ENCODE measurements at regions not wholly inside any gene's neighbourhood (a gene's known extent, or its start where the extent isn't known, plus 50 kb on each side); places are given as distances from the start of the nearest gene placed in this dataset.
A peak's percentile ranks its signal among the peaks of the same experiment; 100 is the strongest.

DNA sequence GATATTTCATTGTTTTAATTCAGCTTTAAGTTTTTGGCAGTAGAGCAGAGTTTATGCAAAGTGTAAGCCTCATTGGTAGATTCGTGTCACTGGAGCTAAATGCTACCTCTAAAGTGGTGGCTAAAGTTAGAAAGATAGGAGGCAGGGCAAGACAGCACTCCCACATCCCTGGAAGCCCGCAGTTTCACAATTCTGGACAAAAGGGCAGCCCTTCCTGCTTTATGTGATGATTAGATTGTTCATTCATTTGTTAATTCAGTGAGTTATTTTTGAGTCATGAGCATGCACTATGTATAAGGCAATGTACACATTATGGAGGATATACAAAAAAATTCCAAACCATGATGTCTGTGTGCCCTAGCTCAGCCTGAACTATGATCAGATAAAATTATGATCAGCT is 52.1 kb upstream of the EIF3M start:
- DNase-seq (ENCODE audit: extremely low spot score), result no peak
- ChIA-PET CTCF (interaction anchor here (1.1 to 2.5 kb wide), 2 partner anchors 15 to 36 kb away, joined by 3 to 5 read pairs; no protein-coding TSS in a partner anchor), POLR2A (no interaction called here)
- TF ChIP-seq, protein P1, sequence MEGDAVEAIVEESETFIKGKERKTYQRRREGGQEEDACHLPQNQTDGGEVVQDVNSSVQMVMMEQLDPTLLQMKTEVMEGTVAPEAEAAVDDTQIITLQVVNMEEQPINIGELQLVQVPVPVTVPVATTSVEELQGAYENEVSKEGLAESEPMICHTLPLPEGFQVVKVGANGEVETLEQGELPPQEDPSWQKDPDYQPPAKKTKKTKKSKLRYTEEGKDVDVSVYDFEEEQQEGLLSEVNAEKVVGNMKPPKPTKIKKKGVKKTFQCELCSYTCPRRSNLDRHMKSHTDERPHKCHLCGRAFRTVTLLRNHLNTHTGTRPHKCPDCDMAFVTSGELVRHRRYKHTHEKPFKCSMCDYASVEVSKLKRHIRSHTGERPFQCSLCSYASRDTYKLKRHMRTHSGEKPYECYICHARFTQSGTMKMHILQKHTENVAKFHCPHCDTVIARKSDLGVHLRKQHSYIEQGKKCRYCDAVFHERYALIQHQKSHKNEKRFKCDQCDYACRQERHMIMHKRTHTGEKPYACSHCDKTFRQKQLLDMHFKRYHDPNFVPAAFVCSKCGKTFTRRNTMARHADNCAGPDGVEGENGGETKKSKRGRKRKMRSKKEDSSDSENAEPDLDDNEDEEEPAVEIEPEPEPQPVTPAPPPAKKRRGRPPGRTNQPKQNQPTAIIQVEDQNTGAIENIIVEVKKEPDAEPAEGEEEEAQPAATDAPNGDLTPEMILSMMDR (IDR thresholded peaks at IDR 0.05; ENCODE audit: control extremely low read depth, extremely low read depth, low read depth, missing control alignments), result no peak

DNA sequence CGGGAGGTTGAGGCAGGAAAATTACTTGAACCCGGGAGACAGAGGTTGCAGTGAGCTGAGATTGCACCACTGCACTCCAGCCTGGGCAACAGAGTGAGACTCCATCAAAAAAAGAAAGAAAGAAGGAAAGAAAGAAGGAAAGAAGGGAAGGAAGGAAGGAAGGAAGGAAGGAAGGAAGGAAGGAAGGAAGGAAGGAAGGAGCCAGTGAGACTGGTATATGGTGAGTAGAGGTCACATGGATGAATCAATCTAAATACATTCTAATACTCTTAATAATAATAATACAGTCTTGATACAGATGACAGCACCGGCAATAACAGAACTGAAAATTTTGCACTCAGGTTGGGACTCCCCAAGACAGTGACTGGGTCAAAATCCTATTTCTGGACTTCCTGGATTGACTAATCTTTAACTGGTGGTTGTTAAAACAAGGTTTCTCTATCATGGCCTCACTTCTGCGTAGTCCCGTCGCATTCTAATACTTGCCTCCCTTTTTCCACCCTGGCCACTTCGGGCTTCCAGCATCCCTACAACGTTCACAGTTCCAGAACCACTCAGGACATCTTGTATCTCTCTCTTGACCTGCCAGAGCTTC is 53.5 kb upstream of the EIF3M start:
- POLR2A ChIA-PET, result interaction anchor here (0.7 kb wide), 1 partner anchor 1175 kb away, joined by 3 read pairs; no protein-coding TSS in a partner anchor
- CTCF ChIA-PET, result interaction anchor here (1.5 to 2.5 kb wide), 2 partner anchors 14 to 23 kb away, joined by 3 to 5 read pairs; no protein-coding TSS in a partner anchor
- peak; percentile 71 for DNase-seq (ENCODE audit: extremely low spot score)
- TF ChIP-seq, protein P1 (IDR thresholded peaks at IDR 0.05; ENCODE audit: control extremely low read depth, extremely low read depth, low read depth, missing control alignments), result no peak

DNA sequence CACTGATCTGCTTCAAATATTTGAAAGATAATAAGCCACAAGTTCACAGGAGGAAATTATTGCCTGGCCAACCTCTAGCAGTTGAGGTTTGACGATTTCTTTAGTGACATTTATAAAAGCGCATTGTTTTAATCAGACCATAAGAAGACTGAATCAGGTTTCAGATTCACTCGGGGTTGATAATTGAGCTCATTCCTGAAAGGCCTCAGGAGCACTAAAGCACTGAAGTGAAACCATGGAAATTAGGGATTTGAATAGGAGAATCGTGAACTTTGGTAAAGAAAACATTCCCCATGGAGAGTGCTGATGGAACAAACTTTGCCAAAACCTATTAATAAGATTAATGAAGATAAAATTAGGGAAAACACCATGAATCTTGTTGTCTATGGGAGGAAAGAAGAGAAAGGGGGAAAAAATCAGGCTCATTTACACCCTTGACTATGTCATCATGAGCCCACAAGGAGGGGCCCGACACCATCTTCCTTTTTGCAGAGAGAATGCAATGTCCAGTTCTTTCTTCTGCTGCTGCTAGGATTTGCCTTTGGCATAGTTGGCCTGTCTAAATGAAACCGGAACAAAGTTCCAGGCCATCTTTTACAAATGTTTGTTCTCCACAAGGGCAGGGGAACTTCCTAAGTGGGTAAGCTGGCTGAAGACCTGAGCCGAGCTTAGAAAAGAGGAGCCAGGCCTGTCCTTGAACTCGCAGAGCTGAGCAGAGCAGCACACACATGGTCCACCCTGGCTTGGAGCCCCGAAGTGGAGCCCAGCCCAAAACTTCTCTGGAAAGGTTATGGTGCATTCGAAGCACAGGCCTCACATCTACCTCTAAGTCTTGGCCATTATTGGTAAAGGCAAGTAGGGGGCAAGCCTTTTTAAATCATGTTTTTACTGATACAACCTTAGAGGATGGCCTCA is 56.1 kb upstream of the EIF3M start:
- ChIA-PET POLR2A (no interaction called here), CTCF (no interaction called here)
- DNase-seq (ENCODE audit: extremely low spot score), result no peak
- TF ChIP-seq, protein P1 (IDR thresholded peaks at IDR 0.05; ENCODE audit: control extremely low read depth, extremely low read depth, low read depth, missing control alignments), result no peak

DNA sequence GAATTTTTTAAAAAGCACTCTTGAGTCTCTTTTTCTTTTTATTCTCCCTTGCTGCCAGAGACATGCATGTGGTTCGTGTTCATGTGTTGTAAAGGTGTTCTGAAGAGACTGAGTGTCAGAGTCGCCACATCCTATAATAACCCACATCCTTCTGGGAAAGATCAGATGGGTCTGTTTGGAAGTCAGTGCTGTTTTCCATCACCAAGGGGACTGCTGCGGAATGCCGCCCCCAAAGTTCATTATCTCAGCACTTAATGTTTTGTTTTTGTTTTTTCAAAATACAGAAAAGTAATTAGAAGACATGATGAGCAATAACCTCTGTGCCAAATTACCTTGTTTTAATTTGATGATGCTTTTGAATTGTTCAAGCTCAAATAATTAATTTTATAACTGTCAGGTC is 56.9 kb upstream of the EIF3M start:
- CTCF ChIA-PET, result no interaction called here
- POLR2A ChIA-PET, result no interaction called here
- TF ChIP-seq, protein P1 (IDR thresholded peaks at IDR 0.05; ENCODE audit: control extremely low read depth, extremely low read depth, low read depth, missing control alignments), result no peak
- no peak for DNase-seq (ENCODE audit: extremely low spot score)

DNA sequence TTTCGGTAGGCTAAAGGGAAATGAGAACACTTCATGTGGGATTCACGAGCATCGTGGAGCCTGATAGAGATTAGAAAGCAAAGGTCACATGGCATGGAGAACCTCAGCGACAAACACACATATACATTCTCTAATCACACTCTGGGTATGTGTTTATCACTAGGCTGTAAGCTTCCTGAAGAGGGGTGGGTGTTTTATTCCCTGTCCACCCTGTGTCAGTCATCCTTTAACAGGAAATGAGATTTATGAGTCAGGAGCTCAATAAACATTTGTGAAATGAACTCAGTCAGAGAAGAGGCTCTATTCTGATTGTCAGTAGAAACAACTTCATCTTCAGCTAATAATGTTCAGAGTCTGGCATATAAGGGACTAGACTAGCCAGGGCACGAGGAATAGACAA is 71.7 kb upstream of the EIF3M start:
- CTCF ChIA-PET, result interaction anchor here (0.6 kb wide), 1 partner anchor 1067 kb away, joined by 3 read pairs; no protein-coding TSS in a partner anchor
- TF ChIP-seq, protein P1 (IDR thresholded peaks at IDR 0.05; ENCODE audit: control extremely low read depth, extremely low read depth, low read depth, missing control alignments), result no peak
- POLR2A ChIA-PET, result interaction anchor here (1.0 kb wide), 1 partner anchor 9 kb away, joined by 5 read pairs; no protein-coding TSS in a partner anchor
- no peak for DNase-seq (ENCODE audit: extremely low spot score)

DNA sequence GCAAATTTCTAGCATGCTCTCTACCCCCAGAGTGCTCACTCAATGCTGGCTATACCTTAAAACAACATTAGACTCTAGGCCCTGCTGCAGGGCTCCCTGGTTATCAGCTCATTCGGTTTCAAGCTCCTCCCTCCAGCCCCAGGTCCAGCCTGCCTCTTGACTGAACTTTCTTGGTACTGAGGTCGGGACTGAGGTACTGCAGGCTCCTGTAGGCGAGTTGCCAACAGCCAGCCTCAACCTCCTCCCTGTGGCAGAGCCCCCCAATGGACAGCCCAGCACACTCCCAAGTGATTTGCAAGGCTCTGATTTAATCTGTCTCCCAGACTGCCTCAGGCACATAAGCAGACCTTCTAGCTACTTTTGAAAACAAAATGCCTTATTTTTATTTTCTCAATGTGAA is 73.6 kb upstream of the EIF3M start:
- DNase-seq (ENCODE audit: extremely low spot score), result no peak
- TF ChIP-seq, protein P1 (IDR thresholded peaks at IDR 0.05; ENCODE audit: control extremely low read depth, extremely low read depth, low read depth, missing control alignments), result no peak
- POLR2A ChIA-PET, result no interaction called here
- CTCF ChIA-PET, result interaction anchor here (1.6 kb wide), 1 partner anchor 14 kb away, joined by 3 read pairs; no protein-coding TSS in a partner anchor
